Right lobe of liver (tissue), 4 donors: ENCODE measurements at regions not wholly inside any gene's neighbourhood (a gene's known extent, or its start where the extent isn't known, plus 50 kb on each side); places are given as distances from the start of the nearest gene placed in this dataset.

ENCODE experiments used
- POLR2A ChIP-seq: fragments of 450-650 bp; IDR thresholded peaks from one replicate; pipeline ENCODE4 v1.6.1; 2017; ENCODE audit warnings: antibody characterized with exemption, mild to moderate bottlenecking
- TF ChIP-seq, protein P1 (sequence below), 4 donors: fragments of 200-600 bp in 3 of 4; fragments of 450-650 bp in 1 of 4; IDR thresholded peaks; one replicate each; pipeline versions ENCODE4 v1.5.1 to v1.8.0; 2016 to 2022; ENCODE audit warnings: antibody characterized with exemption in 4 of 4, mild to moderate bottlenecking in 2 of 4
- donor health status: DM: no; HTN: no; CAD: no.
- donor health status: DM: no; HTN: no; CAD: no.
- donor health status: DM: no; HTN: yes; CAD: no.

DNA sequence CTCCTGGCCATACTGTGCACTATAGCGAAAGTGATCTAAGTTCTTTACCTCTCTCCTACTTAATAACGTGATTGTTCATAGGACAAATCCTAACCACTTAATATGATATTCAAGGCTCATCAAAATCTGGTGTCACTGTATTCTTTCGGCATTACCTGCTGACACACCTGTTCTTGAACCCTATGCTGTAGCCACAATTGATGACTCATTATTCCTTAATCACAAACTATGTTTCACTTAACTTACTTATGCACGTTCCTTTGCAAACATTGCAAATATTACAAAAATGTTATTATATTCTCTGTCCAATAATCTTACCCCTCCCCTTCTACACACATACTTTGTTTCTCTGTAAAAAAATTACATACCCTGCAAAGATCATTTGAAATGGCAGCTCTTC lies 158.1 kb upstream of the ADRA1B start:
- TF ChIP-seq, protein P1, sequence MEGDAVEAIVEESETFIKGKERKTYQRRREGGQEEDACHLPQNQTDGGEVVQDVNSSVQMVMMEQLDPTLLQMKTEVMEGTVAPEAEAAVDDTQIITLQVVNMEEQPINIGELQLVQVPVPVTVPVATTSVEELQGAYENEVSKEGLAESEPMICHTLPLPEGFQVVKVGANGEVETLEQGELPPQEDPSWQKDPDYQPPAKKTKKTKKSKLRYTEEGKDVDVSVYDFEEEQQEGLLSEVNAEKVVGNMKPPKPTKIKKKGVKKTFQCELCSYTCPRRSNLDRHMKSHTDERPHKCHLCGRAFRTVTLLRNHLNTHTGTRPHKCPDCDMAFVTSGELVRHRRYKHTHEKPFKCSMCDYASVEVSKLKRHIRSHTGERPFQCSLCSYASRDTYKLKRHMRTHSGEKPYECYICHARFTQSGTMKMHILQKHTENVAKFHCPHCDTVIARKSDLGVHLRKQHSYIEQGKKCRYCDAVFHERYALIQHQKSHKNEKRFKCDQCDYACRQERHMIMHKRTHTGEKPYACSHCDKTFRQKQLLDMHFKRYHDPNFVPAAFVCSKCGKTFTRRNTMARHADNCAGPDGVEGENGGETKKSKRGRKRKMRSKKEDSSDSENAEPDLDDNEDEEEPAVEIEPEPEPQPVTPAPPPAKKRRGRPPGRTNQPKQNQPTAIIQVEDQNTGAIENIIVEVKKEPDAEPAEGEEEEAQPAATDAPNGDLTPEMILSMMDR (IDR thresholded peaks at IDR 0.05) = no peak
- no peak for TF ChIP-seq POLR2A
